PC-3 (cell line): ENCODE measurements at regions not wholly inside any gene's neighbourhood (a gene's known extent, or its start where the extent isn't known, plus 50 kb on each side); places are given as distances from the start of the nearest gene placed in this dataset.

Source experiments
- ATAC-seq: fragments of 200-7000 bp; cut with Tn5 transposase; 2 replicates; pipeline ENCODE4 v1.9.1; 2020; ENCODE audit warnings: mild to moderate bottlenecking, moderate library complexity
- BruUV-seq: library from RNA; stranded (reverse); fragments of 400-500 nt; replicated peaks from 2 replicates; lab custom pipeline; 2021; lab: Mats Ljungman, UMichigan
- CTCF ChIA-PET: fragments of 300-600 bp; sonication (Branson Sonifier 250); formaldehyde crosslinking; loops from one replicate; lab custom pipeline; 2022; ENCODE audit warnings: antibody characterized with exemption; lab: Charles Lee
- POLR2A ChIA-PET: fragments of 300-600 bp; sonication (Branson Sonifier 250); formaldehyde crosslinking; loops from one replicate; lab custom pipeline; 2022; ENCODE audit warnings: antibody characterized with exemption; ENCODE audit not compliant: unreplicated experiment; lab: Charles Lee
- DNase-seq: peaks from one replicate; pipeline ENCODE4 v3.0.0-alpha.2; 2015
- H2AFZ ChIP-seq: fragments of 300-600 bp; sonication (generic); 2 replicates; pipeline ENCODE4 v1.6.0; 2016; ENCODE audit warnings: antibody characterized with exemption, low read length
- H3F3A ChIP-seq: fragments of 300-600 bp; sonication (generic); one replicate; pipeline ENCODE4 v1.6.0; 2017; ENCODE audit warnings: antibody characterized with exemption, low read length, control low read depth, mild to moderate bottlenecking; ENCODE audit not compliant: unreplicated experiment
- H3K27ac ChIP-seq: fragments of 300-600 bp; sonication (generic); 2 replicates; pipeline ENCODE4 v1.5.1; 2016; ENCODE audit warnings: mild to moderate bottlenecking, low read length
- H3K27me3 ChIP-seq: fragments of 300-600 bp; sonication (generic); 2 replicates; pipeline ENCODE4 v1.6.1; 2016; ENCODE audit warnings: low read length, mixed read lengths
- H3K36me3 ChIP-seq: fragments of 300-600 bp; sonication (generic); 2 replicates; pipeline ENCODE4 v1.6.1; 2016; ENCODE audit warnings: low read depth, mixed run types, low read length, mixed read lengths
- H3K4me1 ChIP-seq: fragments of 300-600 bp; sonication (generic); 2 replicates; pipeline ENCODE4 v1.5.1; 2016; ENCODE audit warnings: low read length; ENCODE audit not compliant: insufficient read depth
- H3K4me2 ChIP-seq: fragments of 300-600 bp; sonication (generic); 2 replicates; pipeline ENCODE4 v1.6.0; 2016; ENCODE audit warnings: low read length
- H3K4me3 ChIP-seq: fragments of 300-600 bp; sonication (generic); 2 replicates; pipeline ENCODE4 v1.5.1; 2016; ENCODE audit warnings: mild to moderate bottlenecking, low read length, mixed read lengths
- H3K79me2 ChIP-seq: fragments of 300-600 bp; sonication (generic); 2 replicates; pipeline ENCODE4 v1.6.1; 2017; ENCODE audit warnings: low read length, mixed read lengths
- H3K9ac ChIP-seq: fragments of 300-600 bp; sonication (generic); 2 replicates; pipeline ENCODE4 v1.6.0; 2016; ENCODE audit warnings: mild to moderate bottlenecking, low read length
- H3K9me2 ChIP-seq: fragments of 300-600 bp; sonication (generic); replicated peaks from 2 replicates; pipeline ENCODE4 v1.6.1; 2016; ENCODE audit warnings: mixed run types, low read length, mixed read lengths
- H3K9me3 ChIP-seq: fragments of 300-600 bp; sonication (generic); 2 replicates; pipeline ENCODE4 v1.6.1; 2016; ENCODE audit warnings: low read length, mixed read lengths
- H4K20me1 ChIP-seq: fragments of 300-600 bp; sonication (generic); 2 replicates; pipeline ENCODE4 v1.6.1; 2016; ENCODE audit warnings: low read length, mixed read lengths
- EZH2 ChIP-seq: fragments of 300-600 bp; sonication (generic); IDR thresholded peaks from one replicate; pipeline ENCODE4 v1.6.1; 2017; ENCODE audit warnings: antibody characterized with exemption, mild to moderate bottlenecking, low read length; ENCODE audit not compliant: unreplicated experiment
- EZH2phosphoT487 ChIP-seq: fragments of 300-600 bp; sonication (generic); IDR thresholded peaks from 2 replicates; pipeline ENCODE4 v1.6.1; 2018; ENCODE audit warnings: mild to moderate bottlenecking, antibody characterized with exemption, low read length, borderline replicate concordance
- intact Hi-C: fragments of 100-400 bp; cut with micrococcal nuclease; formaldehyde crosslinking; loops from 2 replicates; pipeline ENCODE4 v1.9.0; 2023
- TF ChIP-seq, protein P1 (sequence below): fragments of 300-600 bp; sonication (generic); conservative IDR thresholded peaks from 2 replicates; pipeline ENCODE4 v1.5.1; 2017; ENCODE audit warnings: antibody characterized with exemption, low read depth, mild to moderate bottlenecking, low read length

- CTCF ChIA-PET, result no interaction called here
- TF ChIP-seq EZH2phosphoT487 (no peak), EZH2 (no peak)
- TF ChIP-seq, protein P1, sequence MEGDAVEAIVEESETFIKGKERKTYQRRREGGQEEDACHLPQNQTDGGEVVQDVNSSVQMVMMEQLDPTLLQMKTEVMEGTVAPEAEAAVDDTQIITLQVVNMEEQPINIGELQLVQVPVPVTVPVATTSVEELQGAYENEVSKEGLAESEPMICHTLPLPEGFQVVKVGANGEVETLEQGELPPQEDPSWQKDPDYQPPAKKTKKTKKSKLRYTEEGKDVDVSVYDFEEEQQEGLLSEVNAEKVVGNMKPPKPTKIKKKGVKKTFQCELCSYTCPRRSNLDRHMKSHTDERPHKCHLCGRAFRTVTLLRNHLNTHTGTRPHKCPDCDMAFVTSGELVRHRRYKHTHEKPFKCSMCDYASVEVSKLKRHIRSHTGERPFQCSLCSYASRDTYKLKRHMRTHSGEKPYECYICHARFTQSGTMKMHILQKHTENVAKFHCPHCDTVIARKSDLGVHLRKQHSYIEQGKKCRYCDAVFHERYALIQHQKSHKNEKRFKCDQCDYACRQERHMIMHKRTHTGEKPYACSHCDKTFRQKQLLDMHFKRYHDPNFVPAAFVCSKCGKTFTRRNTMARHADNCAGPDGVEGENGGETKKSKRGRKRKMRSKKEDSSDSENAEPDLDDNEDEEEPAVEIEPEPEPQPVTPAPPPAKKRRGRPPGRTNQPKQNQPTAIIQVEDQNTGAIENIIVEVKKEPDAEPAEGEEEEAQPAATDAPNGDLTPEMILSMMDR, result no peak
- H3K79me2 ChIP-seq, result no peaks in the 10 kb centered on the region
- H4K20me1 ChIP-seq, result no peaks in the 10 kb centered on the region
- no peaks in the 10 kb centered on the region for H3K4me1 ChIP-seq
- POLR2A ChIA-PET, result no interaction called here
- no peak overlapping the region for H3K4me3 ChIP-seq
- no peak overlapping the region for H3K27ac ChIP-seq
- intact Hi-C loops, result no loop called here
- DNase-seq (no peak), ATAC-seq (no peak)
- no peaks in the 10 kb centered on the region for H3K36me3 ChIP-seq
- no TSS peak for BruUV-seq
- no peaks in the 10 kb centered on the region for H3F3A ChIP-seq
- H3K4me2 ChIP-seq, result no peak overlapping the region
- H2AFZ ChIP-seq, result no peak overlapping the region
- no peaks in the 10 kb centered on the region for H3K9me3 ChIP-seq
- H3K9ac ChIP-seq, result no peak overlapping the region
- H3K27me3 ChIP-seq, result no peaks in the 10 kb centered on the region
- no peaks in the 10 kb centered on the region for H3K9me2 ChIP-seq
These were observed 342.6 kb upstream of the NRG3 start for GRCh38 chr10:81532403-81532802.

DNA sequence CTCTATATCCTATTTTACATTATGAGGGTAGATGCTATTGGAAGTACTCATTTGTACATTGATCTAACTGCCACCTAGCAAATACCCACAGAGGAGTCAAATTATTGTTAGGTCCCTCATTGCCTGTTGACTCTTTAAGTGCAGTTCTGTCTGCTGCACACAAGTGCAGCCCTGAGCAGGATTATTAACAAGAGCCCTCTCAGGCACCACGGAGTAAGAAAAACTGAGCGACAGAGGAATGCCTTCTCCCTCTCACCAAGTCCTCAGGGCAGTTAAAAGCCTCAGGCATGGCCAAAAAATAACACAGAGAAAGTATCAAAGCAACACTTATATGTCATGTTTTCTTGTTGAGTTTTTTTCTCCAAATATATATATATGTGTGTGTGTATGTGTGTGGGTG is 340.0 kb upstream of the NRG3 start:
- DNase-seq, result no peak
- Histone ChIP-seq H3K79me2 (no peaks in the 10 kb centered on the region), H3K4me1 (no peaks in the 10 kb centered on the region), H3K27me3 (no peaks in the 10 kb centered on the region), H4K20me1 (no peaks in the 10 kb centered on the region), H3K9me3 (no peaks in the 10 kb centered on the region), H3K27ac (no peak overlapping the region), H3K9ac (no peak overlapping the region), H2AFZ (no peak overlapping the region), H3K4me3 (no peak overlapping the region), H3K9me2 (no peaks in the 10 kb centered on the region), H3K36me3 (no peaks in the 10 kb centered on the region), H3K4me2 (no peak overlapping the region), H3F3A (no peaks in the 10 kb centered on the region)
- no TSS peak for BruUV-seq
- ATAC-seq, result no peak
- POLR2A ChIA-PET, result no interaction called here
- intact Hi-C loops, result no loop called here
- CTCF ChIA-PET, result no interaction called here
- TF ChIP-seq EZH2phosphoT487 (no peak), EZH2 (no peak)
- TF ChIP-seq, protein P1, result no peak

- Histone ChIP-seq H3K27ac (no peak overlapping the region), H3K79me2 (no peaks in the 10 kb centered on the region), H3F3A (no peaks in the 10 kb centered on the region), H4K20me1 (no peaks in the 10 kb centered on the region), H3K4me3 (no peak overlapping the region), H2AFZ (no peak overlapping the region), H3K9me3 (no peaks in the 10 kb centered on the region), H3K4me1 (no peaks in the 10 kb centered on the region), H3K9me2 (no peaks in the 10 kb centered on the region), H3K36me3 (no peaks in the 10 kb centered on the region), H3K9ac (no peak overlapping the region), H3K27me3 (no peaks in the 10 kb centered on the region), H3K4me2 (no peak overlapping the region)
- DNase-seq, result no peak
- no peak for ATAC-seq
- BruUV-seq, result no TSS peak
- ChIA-PET POLR2A (no interaction called here), CTCF (no interaction called here)
- no peak for TF ChIP-seq EZH2
- TF ChIP-seq EZH2phosphoT487, result no peak
- TF ChIP-seq, protein P1, result no peak
- intact Hi-C loops, result no loop called here
These were observed 333.5 kb upstream of the NRG3 start for GRCh38 chr10:81541517-81541916.
